Mesenchymal stem cell (in vitro differentiated cells and primary cell): ENCODE measurements at regions not wholly inside any gene's neighbourhood (a gene's known extent, or its start where the extent isn't known, plus 50 kb on each side); places are given as distances from the start of the nearest gene placed in this dataset.

ENCODE experiments used
- DNase-seq: peaks from one replicate; pipeline ENCODE4 v3.0.0-alpha.2; 2013
- H2AFZ ChIP-seq: one replicate; pipeline ENCODE4 v1.6.1; 2013; ENCODE audit warnings: low read depth, mild to moderate bottlenecking, control low read depth, inconsistent platforms, low read length, moderate library complexity
- H2AK5ac ChIP-seq: 2 replicates; pipeline ENCODE4 v1.6.1; 2013; ENCODE audit warnings: low read length, moderate library complexity, mild to moderate bottlenecking, inconsistent platforms; ENCODE audit not compliant: severe bottlenecking
- H2BK120ac ChIP-seq: one replicate; pipeline ENCODE4 v1.6.1; 2013; ENCODE audit warnings: low read depth, mild to moderate bottlenecking, inconsistent platforms, low read length, moderate library complexity
- H2BK12ac ChIP-seq, 2 experiments: one replicate each; pipeline ENCODE4 v1.6.1; 2013; ENCODE audit warnings: inconsistent platforms in 2 of 2, low read length in 2 of 2, mild to moderate bottlenecking in 2 of 2, moderate library complexity in 2 of 2, control low read depth in 1 of 2
- H2BK15ac ChIP-seq: one replicate; pipeline ENCODE4 v1.6.1; 2013; ENCODE audit warnings: mild to moderate bottlenecking, low read depth, inconsistent platforms; ENCODE audit not compliant: poor library complexity, severe bottlenecking
- H2BK5ac ChIP-seq: 2 replicates; pipeline ENCODE4 v1.6.1; 2013; ENCODE audit warnings: low read depth, mild to moderate bottlenecking, low read length, control low read depth, inconsistent platforms; ENCODE audit not compliant: poor library complexity, severe bottlenecking
- H3K14ac ChIP-seq, 2 experiments: one replicate each; pipeline ENCODE4 v1.6.1; 2013; ENCODE audit warnings: inconsistent platforms in 2 of 2, low read length in 2 of 2, control low read depth in 1 of 2, mild to moderate bottlenecking in 1 of 2, moderate library complexity in 1 of 2
- H3K18ac ChIP-seq, 2 experiments: one replicate each; pipeline ENCODE4 v1.6.1; 2013; ENCODE audit warnings: inconsistent platforms in 2 of 2, low read length in 2 of 2, control low read depth in 1 of 2, low read depth in 1 of 2, mild to moderate bottlenecking in 1 of 2
- H3K23ac ChIP-seq, 2 experiments: one replicate each; pipeline ENCODE4 v1.6.1; 2013; ENCODE audit warnings: inconsistent platforms in 2 of 2, low read length in 2 of 2, mild to moderate bottlenecking in 2 of 2, moderate library complexity in 2 of 2, control low read depth in 1 of 2
- H3K27ac ChIP-seq: 2 replicates; pipeline ENCODE4 v1.5.1; 2013; ENCODE audit warnings: mild to moderate bottlenecking, moderate library complexity, low read length, control low read depth, inconsistent platforms; ENCODE audit not compliant: poor library complexity, severe bottlenecking
- H3K27me3 ChIP-seq, 2 experiments: 2 replicates each; pipeline versions ENCODE4 v1.6.1 to v1.7.0; 2013; ENCODE audit warnings: low read length in 2 of 2, mild to moderate bottlenecking in 2 of 2, moderate library complexity in 2 of 2, control low read depth in 1 of 2, inconsistent platforms in 1 of 2; ENCODE audit not compliant: control insufficient read depth in 1 of 2, insufficient read depth in 1 of 2
- H3K36me3 ChIP-seq, 2 experiments: 2 replicates each; pipeline versions ENCODE4 v1.6.1 to v1.7.0; 2013; ENCODE audit warnings: low read length in 2 of 2, control low read depth in 1 of 2, inconsistent platforms in 1 of 2, low read depth in 1 of 2, mild to moderate bottlenecking in 1 of 2; ENCODE audit not compliant: insufficient read depth in 2 of 2, control insufficient read depth in 1 of 2
- H3K4ac ChIP-seq, 2 experiments: one replicate each; pipeline ENCODE4 v1.6.1; 2013; ENCODE audit warnings: inconsistent platforms in 2 of 2, low read length in 2 of 2, mild to moderate bottlenecking in 2 of 2, moderate library complexity in 2 of 2, control low read depth in 1 of 2, low read depth in 1 of 2
- H3K4me1 ChIP-seq: 2 replicates; pipeline ENCODE4 v1.6.1; 2013; ENCODE audit warnings: low read depth, low read length, control low read depth; ENCODE audit not compliant: control insufficient read depth, insufficient read depth
- H3K4me2 ChIP-seq: 2 replicates; pipeline ENCODE4 v1.6.1; 2013; ENCODE audit warnings: low read length, mild to moderate bottlenecking, inconsistent platforms; ENCODE audit not compliant: poor library complexity, severe bottlenecking
- H3K4me3 ChIP-seq, 2 experiments: 2 replicates each; pipeline versions ENCODE4 v1.5.1 to v1.7.0; 2013; ENCODE audit warnings: low read length in 2 of 2, mild to moderate bottlenecking in 2 of 2, control low read depth in 1 of 2, low read depth in 1 of 2; ENCODE audit not compliant: insufficient read depth in 1 of 2
- H3K79me1 ChIP-seq: replicated peaks from 2 replicates; pipeline ENCODE4 v1.6.1; 2013; ENCODE audit warnings: mild to moderate bottlenecking, control low read depth, low read length, inconsistent platforms; ENCODE audit not compliant: poor library complexity, severe bottlenecking
- H3K9ac ChIP-seq: 2 replicates; pipeline ENCODE4 v1.7.0; 2013; ENCODE audit warnings: mild to moderate bottlenecking, low read length, moderate library complexity
- H3K9me3 ChIP-seq: 2 replicates; pipeline ENCODE4 v1.7.0; 2013; ENCODE audit warnings: mild to moderate bottlenecking, low read length; ENCODE audit not compliant: control insufficient read depth
- H4K8ac ChIP-seq: one replicate; pipeline ENCODE4 v1.6.1; 2013; ENCODE audit warnings: inconsistent platforms, mild to moderate bottlenecking, low read length, moderate library complexity
- H4K91ac ChIP-seq: one replicate; pipeline ENCODE4 v1.6.1; 2013; ENCODE audit warnings: mild to moderate bottlenecking, low read length, inconsistent platforms
- WGBS: methylation state at CpG from one replicate; pipeline ENCODE4 v1.1.7; 2013; ENCODE audit warnings: mixed read lengths; 5-methylcytosine and 5-hydroxymethylcytosine counted together

GRCh38 chr18:7360606-7361170 lies 129.8 kb downstream of the LRRC30 start:
- WGBS = 86% methylated on average over 18 of the region's 23 CpGs
- no peaks in the 10 kb centered on the region for H3K79me1 ChIP-seq
- peaks cover 0 to 3% of the 10 kb centered on the region in 2 experiments for H3K27me3 ChIP-seq
- no peak overlapping the region for H2BK5ac ChIP-seq
- no peak overlapping the region for H4K91ac ChIP-seq
- H2BK12ac ChIP-seq = no peak overlapping the region
- no peak overlapping the region for H3K23ac ChIP-seq
- H3K36me3 ChIP-seq = no peaks in the 10 kb centered on the region
- H3K4me2 ChIP-seq = no peak overlapping the region
- no peak overlapping the region for H3K4ac ChIP-seq
- no peaks in the 10 kb centered on the region for H3K9me3 ChIP-seq
- H3K4me3 ChIP-seq = no peak overlapping the region
- H2AK5ac ChIP-seq = no peak overlapping the region
- no peaks in the 10 kb centered on the region for H3K4me1 ChIP-seq
- H2AFZ ChIP-seq = no peak overlapping the region
- DNase-seq = no peak
- H3K9ac ChIP-seq = no peak overlapping the region
- H3K27ac ChIP-seq = no peak overlapping the region
- H3K14ac ChIP-seq = no peak overlapping the region
- H2BK15ac ChIP-seq = no peak overlapping the region
- no peak overlapping the region for H4K8ac ChIP-seq
- H2BK120ac ChIP-seq = no peak overlapping the region
- no peak overlapping the region for H3K18ac ChIP-seq

- no peak overlapping the region for H2BK15ac ChIP-seq
- H3K4me3 ChIP-seq = no peak overlapping the region
- no peak overlapping the region for H3K27ac ChIP-seq
- no peak overlapping the region for H2AFZ ChIP-seq
- no peak for DNase-seq
- no peak overlapping the region for H3K9ac ChIP-seq
- H4K91ac ChIP-seq = no peak overlapping the region
- H2BK5ac ChIP-seq = no peak overlapping the region
- H2BK12ac ChIP-seq = no peak overlapping the region
- 87% methylated on average over 3 of the region's 5 CpGs for WGBS
- H3K79me1 ChIP-seq = no peaks in the 10 kb centered on the region
- H3K18ac ChIP-seq = no peak overlapping the region
- H3K36me3 ChIP-seq = no peaks in the 10 kb centered on the region
- H4K8ac ChIP-seq = no peak overlapping the region
- H3K23ac ChIP-seq = no peak overlapping the region
- H3K4me2 ChIP-seq = no peak overlapping the region
- no peak overlapping the region for H3K4ac ChIP-seq
- no peak overlapping the region for H3K14ac ChIP-seq
- H2AK5ac ChIP-seq = no peak overlapping the region
- no peaks in the 10 kb centered on the region for H3K9me3 ChIP-seq
- no peak overlapping the region for H2BK120ac ChIP-seq
- H3K4me1 ChIP-seq = no peaks in the 10 kb centered on the region
- H3K27me3 ChIP-seq = peaks cover 0 to 11% of the 10 kb centered on the region in 2 experiments
Measured at GRCh38 chr18:7363338-7363737, 132.4 kb downstream of the LRRC30 start.

GRCh38 chr18:7366597-7366996 lies 135.7 kb downstream of the LRRC30 start:
- H2AFZ ChIP-seq = no peak overlapping the region
- H4K91ac ChIP-seq = no peak overlapping the region
- H2BK15ac ChIP-seq = no peak overlapping the region
- peaks cover 5 to 8% of the 10 kb centered on the region in 2 experiments for H3K27me3 ChIP-seq
- WGBS = 69% methylated on average over 7 of the region's 7 CpGs
- H2BK120ac ChIP-seq = no peak overlapping the region
- H3K9ac ChIP-seq = no peak overlapping the region
- no peak overlapping the region for H3K27ac ChIP-seq
- H3K4me1 ChIP-seq = no peaks in the 10 kb centered on the region
- no peak overlapping the region for H2AK5ac ChIP-seq
- no peak overlapping the region for H3K23ac ChIP-seq
- H3K14ac ChIP-seq = no peak overlapping the region
- H2BK12ac ChIP-seq = no peak overlapping the region
- DNase-seq = no peak
- H2BK5ac ChIP-seq = no peak overlapping the region
- H3K4me2 ChIP-seq = no peak overlapping the region
- H3K18ac ChIP-seq = no peak overlapping the region
- H3K4ac ChIP-seq = no peak overlapping the region
- H3K36me3 ChIP-seq = no peaks in the 10 kb centered on the region
- H3K9me3 ChIP-seq = no peaks in the 10 kb centered on the region
- no peaks in the 10 kb centered on the region for H3K79me1 ChIP-seq
- H3K4me3 ChIP-seq = no peak overlapping the region
- no peak overlapping the region for H4K8ac ChIP-seq

- no peak overlapping the region for H2AK5ac ChIP-seq
- H2BK15ac ChIP-seq = no peak overlapping the region
- WGBS = 82% methylated on average over 7 of the region's 7 CpGs
- H4K8ac ChIP-seq = no peak overlapping the region
- no peaks in the 10 kb centered on the region for H3K9me3 ChIP-seq
- no peak overlapping the region for H3K9ac ChIP-seq
- no peak for DNase-seq
- H3K18ac ChIP-seq = no peak overlapping the region
- no peaks in the 10 kb centered on the region for H3K79me1 ChIP-seq
- H2BK5ac ChIP-seq = no peak overlapping the region
- no peak overlapping the region for H3K4ac ChIP-seq
- H3K4me2 ChIP-seq = no peak overlapping the region
- no peak overlapping the region for H3K4me3 ChIP-seq
- no peaks in the 10 kb centered on the region for H3K4me1 ChIP-seq
- H4K91ac ChIP-seq = no peak overlapping the region
- H3K23ac ChIP-seq = no peak overlapping the region
- no peaks in the 10 kb centered on the region for H3K36me3 ChIP-seq
- no peak overlapping the region for H2AFZ ChIP-seq
- H3K27ac ChIP-seq = no peak overlapping the region
- no peak overlapping the region for H2BK12ac ChIP-seq
- no peak overlapping the region for H2BK120ac ChIP-seq
- H3K27me3 ChIP-seq = peaks cover 5 to 8% of the 10 kb centered on the region in 2 experiments
- H3K14ac ChIP-seq = no peak overlapping the region
Measured at GRCh38 chr18:7367336-7367735, 136.4 kb downstream of the LRRC30 start.
